ENCODE measurements at regions not wholly inside any gene's neighbourhood (a gene's known extent, or its start where the extent isn't known, plus 50 kb on each side); places are given as distances from the start of the nearest gene placed in this dataset.

GRCh38 chr17:33934696-33935095 is 320.4 kb upstream of the CCL2 start:
- DNase-seq = no peak
- H3K9me3 ChIP-seq (replicated peaks in 1 of 3) = no peaks in the 10 kb centered on the region
- intact Hi-C loops (cut with DNase I) = no loop called here
- no peak overlapping the region for H3K4me3 ChIP-seq
- TF ChIP-seq CTCF (IDR thresholded peaks at IDR 0.05) (no peak), POLR2A (IDR thresholded peaks at IDR 0.05) (no peak)
- H3K27ac ChIP-seq = no peak overlapping the region
- no peaks in the 10 kb centered on the region for H3K36me3 ChIP-seq (replicated peaks in 1 of 2)
- H3K4me1 ChIP-seq (replicated peaks in 1 of 2) = no peaks in the 10 kb centered on the region
- H3K27me3 ChIP-seq = no peaks in the 10 kb centered on the region
- WGBS, 4 donors = 73 to 100% (median 92%) methylated on average over 1 of the region's 1 CpG

GRCh38 chr17:33935822-33936221 is 319.3 kb upstream of the CCL2 start:
- TF ChIP-seq CTCF (IDR thresholded peaks at IDR 0.05) (no peak), POLR2A (IDR thresholded peaks at IDR 0.05) (no peak)
- intact Hi-C loops (cut with DNase I) = no loop called here
- H3K4me1 ChIP-seq (replicated peaks in 1 of 2) = no peaks in the 10 kb centered on the region
- H3K27ac ChIP-seq = no peak overlapping the region
- WGBS, 4 donors = 75 to 87% (median 86%) methylated on average over 4 of the region's 4 CpGs
- no peaks in the 10 kb centered on the region for H3K27me3 ChIP-seq
- H3K4me3 ChIP-seq = no peak overlapping the region
- DNase-seq = no peak
- H3K36me3 ChIP-seq (replicated peaks in 1 of 2) = no peaks in the 10 kb centered on the region
- no peaks in the 10 kb centered on the region for H3K9me3 ChIP-seq (replicated peaks in 1 of 3)

GRCh38 chr17:33936764-33937163 is 318.3 kb upstream of the CCL2 start:
- H3K4me3 ChIP-seq = no peak overlapping the region
- no peak overlapping the region for H3K27ac ChIP-seq
- H3K4me1 ChIP-seq (replicated peaks in 1 of 2) = no peaks in the 10 kb centered on the region
- no peak for TF ChIP-seq POLR2A (IDR thresholded peaks at IDR 0.05)
- TF ChIP-seq CTCF (IDR thresholded peaks at IDR 0.05) = no peak
- WGBS, 4 donors = 85 to 87% (median 86%) methylated on average over 5 of the region's 5 CpGs
- no peaks in the 10 kb centered on the region for H3K36me3 ChIP-seq (replicated peaks in 1 of 2)
- H3K9me3 ChIP-seq (replicated peaks in 1 of 3) = no peaks in the 10 kb centered on the region
- no peak for DNase-seq
- no peaks in the 10 kb centered on the region for H3K27me3 ChIP-seq
- intact Hi-C loops (cut with DNase I) = no loop called here

- Histone ChIP-seq H3K9me3 (replicated peaks in 1 of 3) (no peaks in the 10 kb centered on the region), H3K4me1 (replicated peaks in 1 of 2) (no peaks in the 10 kb centered on the region), H3K36me3 (replicated peaks in 1 of 2) (no peaks in the 10 kb centered on the region), H3K27me3 (no peaks in the 10 kb centered on the region), H3K4me3 (no peak overlapping the region), H3K27ac (no peak overlapping the region)
- 84 to 92% (median 87%) methylated on average over 4 of the region's 4 CpGs for WGBS, 4 donors
- no peak for TF ChIP-seq POLR2A (IDR thresholded peaks at IDR 0.05)
- TF ChIP-seq CTCF (IDR thresholded peaks at IDR 0.05) = no peak
- no peak for DNase-seq
- intact Hi-C loops (cut with DNase I) = no loop called here
These were observed 315.1 kb upstream of the CCL2 start for GRCh38 chr17:33939959-33940358.
